HepG2 (cell line): ENCODE measurements at regions not wholly inside any gene's neighbourhood (a gene's known extent, or its start where the extent isn't known, plus 50 kb on each side); places are given as distances from the start of the nearest gene placed in this dataset.

Source experiments
- CEBPB ChIP-seq: IDR thresholded peaks from 2 replicates; pipeline ENCODE4 v1.6.1; 2011; ENCODE audit warnings: low read depth, low read length, improper control_type of control experiment, borderline replicate concordance
- EED ChIP-seq: sonication (generic); formaldehyde crosslinking; IDR thresholded peaks from 2 replicates; pipeline ENCODE4 v1.5.0; 2020; ENCODE audit warnings: mild to moderate bottlenecking, missing genetic modification reagents
- FOXA1 ChIP-seq, 2 experiments: fragments of 450-650 bp in 1 of 2; sonication (generic) in 1 of 2; formaldehyde crosslinking in 1 of 2; IDR thresholded peaks; 2 replicates each; pipeline versions ENCODE4 v1.4.0 to v1.6.1; 2016 to 2020; ENCODE audit warnings: missing genetic modification reagents in 1 of 2
- HMG20B ChIP-seq: conservative IDR thresholded peaks from 2 replicates; pipeline ENCODE4 v1.6.1; 2016; ENCODE audit warnings: missing genetic modification reagents, missing compliant biosample characterization
- JUN ChIP-seq: sonication (generic); formaldehyde crosslinking; IDR thresholded peaks from 2 replicates; pipeline ENCODE4 v1.4.0; 2020; ENCODE audit warnings: mild to moderate bottlenecking, missing genetic modification reagents
- KDM1A ChIP-seq: IDR thresholded peaks from 2 replicates; pipeline ENCODE4 v1.6.1; 2016; ENCODE audit warnings: missing compliant biosample characterization
- MATR3 ChIP-seq: sonication (generic); formaldehyde crosslinking; IDR thresholded peaks from 2 replicates; pipeline ENCODE4 v1.4.0; 2020; ENCODE audit warnings: missing genetic modification reagents
- NFATC3 ChIP-seq: sonication (generic); formaldehyde crosslinking; IDR thresholded peaks from 2 replicates; pipeline ENCODE4 v1.5.1; 2020; ENCODE audit warnings: mild to moderate bottlenecking, missing genetic modification reagents
- PRDM4 ChIP-seq: sonication (generic); formaldehyde crosslinking; IDR thresholded peaks from 2 replicates; pipeline ENCODE4 v1.9.0; 2021; ENCODE audit warnings: missing genetic modification reagents, borderline replicate concordance
- ZFX ChIP-seq: sonication (generic); formaldehyde crosslinking; IDR thresholded peaks from 2 replicates; pipeline ENCODE4 v1.4.0; 2020; ENCODE audit warnings: mild to moderate bottlenecking, low read depth, missing genetic modification reagents, moderate library complexity

- TF ChIP-seq MATR3 (CRISPR knock-in tag) (no peak), ZFX (CRISPR knock-in tag) (no peak), JUN (no peak), EED (CRISPR knock-in tag) (no peak), NFATC3 (no peak), KDM1A (no peak), PRDM4 (CRISPR knock-in tag) (no peak), FOXA1 (IDR thresholded peaks at IDR 0.05) (no peak), FOXA1 (CRISPR knock-in tag; IDR thresholded peaks at IDR 0.05) (no peak), HMG20B (CRISPR knock-in tag) (no peak), CEBPB (no peak)
Measured at GRCh38 chr6:140001821-140002341, 627.4 kb upstream of the CITED2 start.
